Left ventricle myocardium superior (tissue), 1 donor: ENCODE measurements at regions not wholly inside any gene's neighbourhood (a gene's known extent, or its start where the extent isn't known, plus 50 kb on each side); places are given as distances from the start of the nearest gene placed in this dataset.
"Not testable (repeated sequence)": the region's sequence is repeated elsewhere in the genome, so short reads cannot be mapped to it uniquely, and the experiment has no call there.

Experiments used
- ATAC-seq: fragments of 200-7000 bp; cut with Tn5 transposase; one replicate; pipeline ENCODE4 v1.9.1; 2020; ENCODE audit warnings: mild to moderate bottlenecking, moderate library complexity
- DNase-seq: peaks from one replicate; pipeline ENCODE4 v3.0.0-alpha.2; 2020
- intact Hi-C: fragments of 100-400 bp; cut with micrococcal nuclease; formaldehyde crosslinking; loops from one replicate; pipeline ENCODE4 v1.11.0; 2022
- donor health status: DM: no; HTN: yes; CAD: no; lungs with severe emphysema.

DNA sequence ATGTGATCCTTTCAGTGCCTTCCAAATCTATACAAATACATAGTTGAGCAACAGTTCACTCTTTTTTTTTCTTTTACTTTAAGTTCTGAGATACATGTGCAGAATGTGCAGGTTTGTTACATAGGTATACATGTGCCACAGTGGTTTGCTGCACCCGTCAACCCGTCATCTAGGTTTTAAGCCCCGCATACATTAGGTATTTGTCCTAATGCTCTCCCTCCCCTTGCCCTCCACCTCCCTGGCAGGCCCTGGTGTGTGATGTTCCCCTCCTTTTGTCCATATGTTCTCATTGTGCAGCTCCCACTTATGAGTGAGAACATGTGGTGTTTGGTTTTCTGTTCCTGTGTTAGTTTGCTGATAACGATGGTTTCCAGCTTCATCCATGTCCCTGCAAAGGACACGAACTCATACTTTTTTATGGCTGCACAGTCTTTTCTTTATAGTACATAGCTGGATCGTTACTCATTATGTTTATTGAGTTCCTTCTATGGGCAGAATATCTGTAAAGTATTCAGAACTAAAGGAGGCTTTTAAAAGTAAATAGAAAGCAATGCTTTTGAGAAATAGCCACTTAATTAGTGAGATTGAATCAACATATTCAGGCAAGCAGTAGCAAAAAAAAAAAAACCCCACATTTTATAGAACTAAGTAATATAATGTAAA is 131.6 kb upstream of the POT1 start:
- intact Hi-C loops: loop anchor here (10.0 kb wide), 1 partner anchor 604 kb away; no protein-coding TSS in a partner anchor
- not testable (repeated sequence) for DNase-seq, ATAC-seq

DNA sequence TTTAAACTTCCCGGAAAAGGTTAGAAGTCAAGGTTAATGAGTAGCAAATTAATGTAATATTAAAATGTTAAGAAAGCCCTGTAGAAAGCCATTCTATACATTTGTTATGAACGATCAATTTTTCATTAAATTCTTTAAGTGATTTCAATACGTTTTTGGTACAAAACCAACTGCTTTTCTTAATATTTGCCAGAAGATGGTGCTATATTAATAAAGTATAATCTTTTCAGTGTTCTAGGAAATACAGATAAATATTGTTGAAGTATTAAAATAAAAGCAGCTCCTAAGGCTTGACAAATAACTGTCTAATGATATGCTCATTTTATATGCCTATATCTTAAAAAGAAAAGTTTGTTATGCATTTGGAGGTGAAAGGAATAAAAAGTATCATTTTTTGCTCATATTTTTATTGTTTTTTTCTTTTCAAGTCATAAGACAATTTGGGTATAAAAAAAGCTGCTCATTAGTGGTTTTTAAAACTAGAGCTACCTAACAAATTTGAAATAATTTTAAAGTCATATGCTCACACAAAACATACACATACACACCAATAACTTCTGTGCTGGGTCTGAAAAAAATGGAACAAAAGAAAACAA is 130.3 kb upstream of the POT1 start:
- ATAC-seq (no peak), DNase-seq (no peak)
- intact Hi-C loops: loop anchor here (10.0 kb wide), 1 partner anchor 605 kb away; no protein-coding TSS in a partner anchor

DNA sequence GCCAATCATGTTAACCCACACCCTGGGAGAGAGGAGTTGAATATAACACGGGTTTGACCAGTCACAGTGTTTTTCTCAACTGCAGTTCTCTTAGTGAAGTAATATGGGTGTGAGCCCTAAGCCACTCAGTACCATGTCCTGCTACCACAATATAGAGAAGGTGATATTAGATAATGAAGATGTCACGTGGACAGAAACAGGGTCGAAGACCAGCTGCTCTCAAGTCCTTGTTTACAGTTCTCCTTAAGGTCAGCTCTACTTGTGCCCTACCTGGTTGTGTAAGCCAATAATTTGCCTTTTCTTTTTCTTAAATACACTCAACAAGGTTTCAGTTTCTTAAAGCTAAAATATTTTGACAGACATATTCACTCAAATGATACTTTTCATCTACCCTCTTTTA is 128.3 kb upstream of the POT1 start:
- no peak for DNase-seq
- intact Hi-C loops: no loop called here
- no peak for ATAC-seq

DNA sequence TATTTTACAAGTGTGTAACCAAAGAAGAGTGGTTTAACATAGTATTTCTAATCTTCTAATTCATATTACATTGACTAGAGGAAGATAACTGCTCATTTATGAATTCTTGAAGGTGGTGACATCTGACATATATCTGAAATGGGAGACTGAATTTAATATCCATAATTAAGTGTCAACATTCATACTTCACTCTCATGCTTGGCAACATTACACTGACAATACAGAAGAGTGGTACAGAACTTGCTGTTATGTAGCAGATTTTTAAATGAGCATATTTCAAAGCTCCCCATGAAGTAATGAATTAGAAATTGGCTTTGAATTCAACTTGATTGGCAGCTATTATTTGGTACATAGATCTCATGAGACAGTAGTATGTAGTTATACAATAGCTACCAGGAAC is 125.8 kb upstream of the POT1 start:
- no peak for DNase-seq
- intact Hi-C loops: no loop called here
- no peak for ATAC-seq

DNA sequence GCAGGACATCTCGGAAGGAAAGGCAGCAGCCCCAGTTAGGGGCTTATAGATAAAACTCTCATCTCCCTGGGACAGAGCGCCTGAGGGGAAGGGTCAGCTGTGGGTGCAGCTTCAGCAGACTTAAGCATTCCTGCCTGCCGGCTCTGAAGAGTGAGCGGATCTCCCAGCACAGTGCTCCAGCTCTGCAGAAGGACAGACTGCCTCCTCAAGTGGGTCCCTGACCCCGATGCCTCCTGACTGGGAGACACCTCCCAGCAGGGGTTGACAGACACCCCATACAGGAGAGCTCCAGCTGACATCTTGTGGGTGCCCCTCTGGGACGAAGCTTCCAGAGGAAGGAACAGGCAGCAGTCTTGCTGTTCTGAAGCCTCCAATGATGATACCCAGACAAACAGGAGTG is 117.1 kb upstream of the POT1 start:
- intact Hi-C loops: no loop called here
- DNase-seq (no peak), ATAC-seq (no peak)

DNA sequence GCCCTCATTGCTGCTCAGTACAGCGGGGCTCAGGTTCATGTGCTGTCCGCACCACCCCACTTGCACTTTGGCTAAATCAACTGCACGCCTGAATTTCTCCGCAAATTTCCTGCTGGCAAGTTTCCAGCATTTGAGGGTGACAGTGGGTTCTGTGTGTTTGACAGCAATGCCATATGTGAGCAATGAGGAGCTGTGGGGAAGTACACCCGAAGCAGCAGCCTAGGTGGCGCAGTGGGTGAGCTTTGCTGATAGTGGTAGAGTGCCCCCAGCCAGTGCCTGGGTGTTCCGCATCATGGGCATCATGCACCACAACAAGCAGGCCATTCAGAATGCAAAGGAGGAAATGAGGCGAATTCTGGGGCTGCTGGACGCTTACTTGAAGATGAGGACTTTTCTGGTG is 103.9 kb upstream of the POT1 start:
- ATAC-seq: no peak
- no peak for DNase-seq
- intact Hi-C loops: no loop called here

DNA sequence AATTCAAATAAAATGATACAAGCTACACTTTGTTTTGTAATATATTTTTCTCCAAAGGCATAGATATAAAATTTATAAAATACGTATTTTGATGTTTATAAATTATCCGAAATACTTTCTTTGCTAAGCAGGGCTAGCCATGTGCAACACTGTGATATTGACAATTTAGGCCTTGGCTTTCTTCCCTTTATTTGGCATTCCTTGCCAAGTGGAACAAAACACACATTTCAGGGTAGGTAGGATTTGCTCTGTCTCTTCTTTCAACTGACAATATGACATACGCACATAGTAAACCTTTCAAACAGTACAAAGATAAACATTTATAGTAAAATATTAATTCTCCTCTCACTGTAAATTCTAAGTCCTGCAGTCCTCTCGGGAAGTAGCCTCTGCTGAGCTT is 103.3 kb upstream of the POT1 start:
- no peak for DNase-seq
- no peak for ATAC-seq
- intact Hi-C loops: no loop called here

DNA sequence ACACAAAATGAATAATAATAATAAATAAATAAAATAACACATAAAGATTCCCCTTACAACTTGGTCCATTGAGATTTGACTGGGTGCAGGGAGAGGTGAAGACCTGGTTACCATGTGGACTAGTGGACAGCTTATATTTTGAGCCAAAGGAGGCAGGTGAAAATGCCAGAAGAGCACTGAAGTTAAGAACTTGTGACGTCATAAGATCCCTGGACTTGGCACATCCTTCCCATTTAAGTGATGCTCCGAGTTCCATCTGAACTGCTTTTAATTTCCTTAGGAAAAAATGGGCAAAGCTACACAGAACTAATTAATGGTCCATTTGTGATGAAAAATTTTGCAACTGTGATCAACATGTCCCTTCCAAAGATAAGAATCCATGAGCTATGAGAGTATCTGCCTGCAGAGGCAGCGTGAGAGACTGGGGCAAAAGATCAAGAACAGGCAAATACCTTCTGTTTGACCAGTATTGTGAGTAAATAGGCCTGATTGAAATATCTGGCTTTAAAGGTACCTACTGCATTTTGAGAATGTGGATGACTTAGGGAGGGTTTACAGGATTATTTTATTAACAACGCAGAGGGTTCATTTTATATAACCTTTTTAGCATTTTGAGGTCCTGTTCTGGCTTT is 101.2 kb upstream of the POT1 start:
- no peak for ATAC-seq
- intact Hi-C loops: no loop called here
- no peak for DNase-seq

DNA sequence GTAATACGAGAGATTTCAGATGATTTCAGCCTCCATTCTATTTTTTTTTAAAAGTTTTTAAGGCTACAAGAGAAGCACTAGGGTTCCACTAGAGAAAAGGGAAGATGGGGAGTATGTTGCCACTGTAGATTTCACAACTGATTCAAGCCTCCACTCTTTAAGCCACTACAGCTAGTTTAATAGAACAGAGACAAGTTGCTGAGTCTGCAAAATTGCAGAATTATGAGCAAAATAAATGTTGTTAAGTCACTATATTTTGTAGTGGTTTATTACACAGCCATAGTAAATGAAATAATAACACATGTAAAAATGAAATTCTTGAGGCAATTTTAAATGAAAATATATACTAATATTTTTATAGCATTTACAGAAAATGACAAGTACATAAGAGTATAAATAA is 96.0 kb upstream of the POT1 start:
- DNase-seq (no peak), ATAC-seq (no peak)
- intact Hi-C loops: no loop called here

DNA sequence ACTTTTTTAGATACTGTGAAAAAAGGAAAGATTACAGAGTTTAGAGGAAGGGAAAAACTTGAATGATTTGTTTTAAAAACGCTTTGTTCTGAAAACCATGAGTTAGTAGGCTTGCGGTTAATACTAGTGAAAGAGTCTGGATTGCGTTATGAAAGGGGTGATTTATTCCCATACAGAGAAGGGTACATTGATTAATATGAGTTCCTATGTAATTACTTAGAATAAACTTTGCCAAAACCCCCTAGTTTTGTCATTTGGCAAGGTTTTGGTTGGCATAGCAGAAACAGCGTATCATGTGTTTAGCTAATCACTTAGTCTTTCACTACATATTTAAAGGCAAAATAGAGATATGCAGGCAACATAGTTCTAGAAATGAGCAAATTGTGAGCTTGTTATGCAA is 91.2 kb upstream of the POT1 start:
- ATAC-seq (no peak), DNase-seq (no peak)
- intact Hi-C loops: no loop called here

DNA sequence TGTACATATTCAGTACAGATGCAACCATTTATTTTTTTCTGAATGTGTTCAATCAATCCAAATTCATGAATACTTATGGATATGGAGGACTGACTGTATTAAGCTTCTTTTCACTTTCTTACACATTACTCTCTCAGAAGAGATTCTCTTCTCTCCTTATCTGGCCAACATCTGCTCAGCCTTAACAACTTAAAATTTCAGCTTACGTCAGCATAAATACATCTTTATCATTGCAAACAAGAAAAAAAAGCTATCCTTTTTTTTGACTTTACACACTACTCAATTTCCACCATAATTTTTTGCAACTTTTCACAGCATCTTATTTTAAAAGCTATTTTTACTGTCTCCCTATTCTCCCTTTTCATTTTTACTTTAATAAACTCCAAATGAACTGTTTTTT is 80.9 kb upstream of the POT1 start:
- intact Hi-C loops: no loop called here
- DNase-seq (no peak), ATAC-seq (no peak)

DNA sequence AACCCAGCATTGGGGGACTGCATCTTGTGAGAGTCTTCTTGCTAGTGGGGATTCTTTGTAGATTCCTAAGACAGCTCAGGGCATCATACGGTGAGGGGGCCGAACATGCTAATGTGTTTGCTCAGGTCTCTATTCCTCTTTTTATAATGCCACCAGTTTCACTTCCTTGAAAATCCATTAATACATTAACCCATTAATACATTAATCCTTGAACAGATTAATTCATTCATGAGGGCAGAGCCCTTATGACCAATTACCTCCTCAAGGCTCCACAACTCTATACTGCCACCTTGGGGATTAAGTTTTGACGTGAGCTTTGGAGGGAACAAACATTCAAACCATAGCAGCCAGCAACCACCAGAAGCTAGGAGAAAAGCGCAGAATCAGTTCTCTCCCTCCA is 67.2 kb upstream of the POT1 start:
- DNase-seq: no peak
- ATAC-seq: no peak
- intact Hi-C loops: no loop called here

DNA sequence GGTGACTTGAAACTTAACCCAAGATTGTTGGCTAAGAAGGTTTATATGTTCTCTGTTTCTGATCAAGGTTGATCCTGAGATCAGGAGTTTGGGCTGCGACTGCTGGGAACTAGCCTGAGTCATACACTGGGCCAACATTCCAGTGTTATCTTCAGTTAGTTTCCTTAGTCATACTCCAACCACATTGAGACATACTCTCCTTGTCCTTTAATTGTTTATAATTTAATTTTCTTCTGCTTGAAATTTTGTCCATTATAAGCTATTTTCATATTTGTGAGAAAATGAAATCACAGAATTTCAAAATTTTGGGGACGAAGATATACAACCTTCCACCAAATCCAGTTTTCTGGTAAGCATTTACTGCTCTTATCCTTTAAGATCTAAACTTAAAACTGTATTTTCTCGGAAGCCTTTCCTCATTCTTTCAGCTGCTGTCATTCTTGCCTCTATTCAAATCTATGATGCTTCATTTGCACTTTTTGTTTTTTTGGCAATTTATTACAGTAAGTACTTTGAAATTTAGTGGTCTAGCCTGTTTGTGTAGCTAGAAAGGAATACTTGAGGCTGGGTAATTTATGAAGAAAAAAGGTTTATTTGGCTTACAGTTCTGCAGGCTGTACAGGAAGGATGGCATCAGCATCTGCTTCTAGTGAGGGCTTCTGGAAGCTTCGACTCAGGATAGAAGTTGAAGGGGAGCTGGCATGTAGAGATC is 63.4 kb upstream of the POT1 start:
- ATAC-seq (no peak), DNase-seq (no peak)
- intact Hi-C loops: no loop called here

DNA sequence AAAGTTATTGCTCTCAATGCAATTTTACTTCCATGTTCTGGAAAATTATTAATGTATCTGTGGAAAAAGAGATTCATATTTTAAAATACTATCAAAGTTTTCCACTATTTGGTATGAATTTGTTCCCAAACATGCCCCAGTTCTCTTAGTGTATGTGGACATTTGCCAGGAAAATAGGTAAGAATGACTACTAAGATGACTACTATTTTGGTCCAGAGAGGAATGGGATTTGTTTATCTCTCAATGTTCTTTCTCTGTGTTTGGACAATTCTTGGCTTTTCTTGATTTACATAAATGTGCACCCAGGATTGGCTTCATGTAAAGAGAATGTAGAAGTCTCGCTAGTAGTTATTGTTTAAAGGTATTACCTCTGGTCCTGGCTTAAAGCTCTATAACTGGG is 60.3 kb upstream of the POT1 start:
- ATAC-seq (no peak), DNase-seq (no peak)
- intact Hi-C loops: no loop called here
